Stimulated activated CD4-positive, alpha-beta T cell treated with anti-CD3 and anti-CD28 coated beads, Interleukin-15, amount 100 ng/mL, for 24 hours (primary cell): ENCODE measurements at regions not wholly inside any gene's neighbourhood (a gene's known extent, or its start where the extent isn't known, plus 50 kb on each side); places are given as distances from the start of the nearest gene placed in this dataset.
"Not testable (repeated sequence)": the region's sequence is repeated elsewhere in the genome, so short reads cannot be mapped to it uniquely, and the experiment has no call there.

ENCODE experiments used
- DNase-seq: peaks from one replicate; pipeline ENCODE4 v3.0.0-alpha.2; 2020

DNA sequence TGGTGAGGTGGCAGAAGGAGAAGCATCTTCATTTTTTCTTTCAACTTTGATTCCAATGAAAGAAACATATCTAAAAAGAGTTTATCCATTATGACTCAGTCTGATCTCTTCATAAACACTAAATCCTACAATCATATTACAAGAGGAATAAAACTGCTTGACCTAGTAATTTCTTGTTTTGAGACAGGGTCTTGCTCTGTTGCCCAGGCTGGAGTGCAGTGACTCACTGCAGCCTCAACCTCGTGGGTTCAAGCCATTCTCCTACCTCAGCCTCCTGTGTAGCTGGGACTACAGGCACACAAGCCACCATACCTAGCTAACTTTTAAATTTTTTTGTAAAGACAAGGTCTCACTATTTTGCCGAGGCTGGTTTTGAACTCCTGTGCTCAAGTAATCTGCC lies 147.2 kb downstream of the NDUFA12 start:
- DNase-seq = no peak

DNA sequence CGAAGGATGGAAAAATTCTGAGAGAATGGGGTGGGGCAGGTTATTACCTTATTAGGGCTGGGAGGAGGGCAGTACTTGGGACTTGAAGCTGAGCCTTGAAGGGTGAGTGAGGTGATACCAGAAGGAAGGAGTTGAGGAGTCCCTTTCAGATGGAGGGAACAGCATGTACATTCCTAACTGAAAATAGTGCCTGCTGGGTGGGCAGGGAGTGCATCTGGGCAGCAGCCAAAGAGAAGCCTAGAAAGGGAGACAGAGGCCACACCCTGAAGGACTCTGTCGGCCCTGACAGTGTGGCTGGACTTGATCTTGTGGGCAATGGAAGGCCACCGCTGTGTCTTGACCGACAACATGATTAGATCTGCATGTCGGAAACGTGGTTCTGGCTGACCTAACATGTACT lies 147.6 kb downstream of the NDUFA12 start:
- DNase-seq = no peak

DNA sequence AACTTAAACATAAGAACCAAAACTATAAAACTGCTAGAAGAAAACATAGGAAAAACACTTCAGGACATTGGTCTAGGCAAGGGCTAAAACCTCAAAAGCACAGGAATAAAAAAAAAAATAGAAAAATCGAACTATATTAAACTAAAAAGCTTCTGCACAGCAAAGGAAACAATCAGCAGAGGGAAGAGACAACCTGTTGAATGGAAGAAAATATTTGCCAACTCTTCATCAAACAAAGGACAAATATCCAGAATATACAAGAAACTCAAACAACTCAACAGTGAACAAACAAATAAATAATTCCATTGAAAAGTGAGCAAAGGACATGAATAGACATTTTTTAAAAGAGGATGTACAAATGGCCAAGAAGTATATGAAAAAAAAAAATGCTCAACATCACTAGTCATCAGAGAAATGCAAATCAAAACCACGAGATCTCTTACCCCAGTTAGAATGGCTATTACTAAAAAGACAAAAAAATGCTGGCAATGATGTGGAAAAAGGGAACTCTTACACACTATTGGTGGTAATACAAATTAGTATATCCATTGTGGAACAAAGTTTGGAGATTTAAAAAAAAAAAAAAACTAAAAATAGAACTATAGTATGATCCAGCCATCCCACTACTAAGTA lies 152.0 kb downstream of the NDUFA12 start:
- no peak for DNase-seq

DNA sequence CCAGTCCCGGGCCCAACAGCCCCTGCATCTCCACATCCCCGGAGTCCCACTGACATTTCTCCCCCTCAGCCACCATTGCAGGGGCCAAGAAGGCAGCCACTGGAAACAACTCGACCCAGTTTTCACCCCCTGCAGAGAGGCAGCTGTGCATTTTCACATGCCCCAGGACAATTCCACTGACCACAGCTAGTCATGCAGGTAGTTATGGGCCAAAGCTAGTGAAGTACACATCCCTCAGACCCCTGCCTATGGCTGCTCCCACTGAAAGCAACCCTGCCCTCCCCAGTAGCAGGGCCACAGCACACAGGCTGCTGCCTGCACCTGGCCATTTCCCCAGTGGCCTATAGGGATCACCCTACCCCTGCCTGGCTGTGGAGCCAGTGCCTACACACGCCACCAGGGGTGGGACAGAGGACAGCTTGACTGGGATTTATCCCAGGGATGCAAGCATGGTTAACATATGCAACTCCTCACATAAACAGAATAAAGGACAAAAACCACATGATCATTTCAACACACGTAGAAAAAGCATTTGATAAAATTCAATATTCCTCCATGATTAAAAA lies 154.0 kb downstream of the NDUFA12 start:
- DNase-seq = no peak

DNA sequence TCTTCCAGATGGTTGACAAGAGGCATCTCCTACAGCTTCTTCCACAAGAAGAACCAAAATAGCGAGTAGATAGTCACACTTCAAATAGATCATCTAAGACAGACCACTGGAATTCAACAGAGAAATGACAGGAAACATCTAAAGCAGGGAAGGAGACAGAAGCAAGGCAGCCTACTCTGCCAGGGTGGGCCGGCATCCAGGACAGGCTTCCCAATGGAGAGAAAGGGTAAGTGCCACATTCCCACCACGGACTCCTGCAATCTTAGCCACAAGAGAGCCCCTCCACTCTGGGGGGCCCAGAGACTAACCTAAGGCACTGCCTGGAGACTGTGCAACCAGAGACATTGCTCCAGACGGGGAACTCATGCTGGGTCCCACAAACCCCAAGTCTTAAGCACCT lies 154.5 kb downstream of the NDUFA12 start:
- no peak for DNase-seq

DNA sequence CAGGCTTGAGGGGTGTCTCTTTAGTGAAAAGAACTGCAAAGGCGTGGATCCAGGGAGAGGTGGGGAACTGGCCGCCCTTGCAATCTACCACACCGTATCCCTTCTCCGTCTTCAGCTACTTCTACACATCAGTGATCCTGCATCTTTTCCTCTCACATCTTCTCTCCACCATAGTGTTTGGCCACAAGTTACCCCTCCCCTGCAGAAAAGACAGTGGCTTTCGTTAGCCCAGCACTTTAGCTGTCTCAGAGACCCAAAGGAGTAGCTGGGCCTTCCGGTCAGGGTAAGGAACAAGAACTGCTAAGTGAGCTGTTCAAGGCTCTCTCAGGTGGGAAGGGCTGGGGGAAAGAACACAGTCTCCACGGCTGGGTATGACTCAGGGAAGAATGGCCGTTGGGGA lies 158.4 kb downstream of the NDUFA12 start:
- DNase-seq = no peak

DNA sequence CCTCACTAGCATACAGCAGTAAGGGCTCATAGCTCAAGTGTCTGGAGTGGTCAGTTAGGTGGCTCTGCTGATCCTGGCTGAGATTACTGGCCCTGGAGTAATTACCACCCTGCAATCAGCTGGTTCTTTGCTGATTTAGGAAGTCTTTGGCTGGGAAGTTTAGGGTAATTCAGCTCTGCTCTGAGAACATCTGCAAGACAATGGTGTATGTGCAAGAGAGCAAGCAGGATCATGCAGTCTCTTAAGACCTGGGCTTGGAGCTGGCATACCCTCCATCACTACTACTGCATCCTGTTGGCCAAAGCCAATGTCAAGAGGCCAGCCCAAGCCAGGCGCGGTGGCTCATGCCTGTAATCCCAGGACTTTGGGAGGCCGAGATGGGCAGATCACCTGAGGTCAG lies 159.0 kb downstream of the NDUFA12 start:
- no peak for DNase-seq

DNA sequence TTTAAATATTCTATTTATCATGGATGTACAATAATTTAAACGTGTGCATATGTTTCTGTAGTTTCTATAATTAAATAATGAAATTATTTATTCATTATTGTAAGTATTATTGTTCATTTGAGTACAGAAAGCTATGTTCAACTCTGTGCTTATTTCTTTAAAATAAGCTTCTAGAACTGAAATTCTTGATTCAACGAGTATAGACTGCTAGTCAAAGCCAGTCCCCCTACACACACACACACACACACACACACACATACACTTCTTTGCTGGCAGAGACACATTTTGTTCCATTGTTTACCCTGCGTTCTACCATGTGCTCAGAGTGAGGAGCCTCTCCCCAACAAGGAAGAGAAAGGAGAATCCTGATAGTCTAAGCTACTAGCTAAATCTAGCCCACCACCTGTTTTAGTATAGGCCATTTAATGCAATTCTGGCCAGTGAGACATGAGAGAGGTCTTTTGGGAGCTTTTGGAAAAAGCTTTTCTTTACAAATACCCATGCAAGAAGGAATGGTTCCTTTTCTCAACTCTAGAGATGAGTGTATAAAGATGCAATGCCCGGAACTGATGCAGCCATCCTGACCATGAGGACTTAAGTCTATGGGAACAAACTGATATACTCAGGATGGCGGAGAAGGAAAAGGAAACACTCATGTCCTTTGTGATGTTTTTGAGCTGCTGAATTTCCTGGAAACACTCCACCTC lies 161.4 kb downstream of the NDUFA12 start:
- DNase-seq = no peak

DNA sequence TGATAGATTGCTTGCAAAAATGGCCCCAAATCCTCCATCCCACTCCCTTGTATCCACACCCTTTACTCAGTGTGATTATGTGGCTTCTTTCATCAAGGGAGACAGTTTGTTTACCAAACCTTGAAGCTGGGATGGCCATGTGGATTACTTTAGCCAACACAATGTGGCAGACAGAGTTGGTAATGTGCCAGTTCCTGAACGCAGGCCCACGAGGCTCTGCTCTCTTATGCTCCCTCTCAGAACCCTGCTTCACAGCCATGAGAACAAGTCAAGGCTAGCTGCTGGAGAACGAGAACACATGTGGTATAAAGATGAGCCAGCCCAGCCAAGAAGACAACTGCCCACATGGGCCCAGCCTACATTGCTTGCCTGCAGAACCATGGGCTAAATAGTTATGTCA lies 162.3 kb downstream of the NDUFA12 start:
- no peak for DNase-seq

DNA sequence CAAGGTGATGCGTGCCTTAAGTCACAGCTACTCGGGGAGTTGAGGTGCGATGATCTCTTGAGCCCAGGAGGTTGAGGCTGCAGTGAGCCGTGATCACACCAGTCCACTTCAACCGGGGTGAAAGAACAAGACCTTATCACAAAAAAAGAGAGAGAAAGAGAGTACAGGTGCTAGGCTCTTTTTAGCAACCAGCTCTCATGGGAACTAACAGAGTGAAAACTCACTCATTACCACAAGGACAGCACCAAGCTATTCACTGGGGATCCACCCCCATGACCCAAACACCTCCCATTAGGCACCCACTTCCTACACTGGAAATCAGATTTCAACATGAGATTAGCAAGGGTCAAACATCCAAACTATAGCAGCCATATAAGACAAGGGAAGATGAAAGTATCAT lies 164.2 kb downstream of the NDUFA12 start:
- no peak for DNase-seq

DNA sequence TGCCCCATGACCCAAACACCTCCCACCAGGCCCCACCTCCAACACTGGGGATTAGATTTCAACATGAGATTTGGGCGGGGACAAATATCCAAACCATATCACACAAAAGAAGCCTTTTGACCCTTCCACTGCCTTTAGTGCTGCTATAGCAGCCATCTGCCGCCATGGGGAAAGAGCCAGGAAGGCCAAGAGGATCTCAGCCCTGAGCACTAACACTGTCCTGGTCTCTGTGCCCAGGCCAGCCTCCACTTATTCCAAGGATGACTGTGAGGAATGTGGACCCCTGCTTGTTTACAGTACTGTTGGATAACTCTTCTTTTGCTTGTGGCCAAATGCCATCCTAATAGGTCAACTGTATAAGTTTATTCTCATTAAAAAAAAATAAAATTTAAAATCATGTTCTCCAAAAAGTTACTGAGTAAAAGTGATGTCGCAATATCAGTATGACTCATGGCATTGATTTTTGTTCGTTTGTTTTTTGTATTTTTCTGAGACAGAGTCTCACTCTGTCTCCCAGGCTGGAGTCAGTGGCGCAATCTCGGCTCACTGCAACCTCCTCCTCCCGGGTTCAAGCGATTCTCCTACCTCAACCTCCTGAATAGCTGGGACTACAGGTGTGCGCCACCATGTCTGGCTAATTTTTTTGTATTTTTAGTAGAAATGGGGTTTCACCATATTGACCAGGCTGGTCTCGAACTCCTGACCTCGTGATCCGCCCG lies 166.4 kb downstream of the NDUFA12 start:
- DNase-seq = not testable (repeated sequence)

DNA sequence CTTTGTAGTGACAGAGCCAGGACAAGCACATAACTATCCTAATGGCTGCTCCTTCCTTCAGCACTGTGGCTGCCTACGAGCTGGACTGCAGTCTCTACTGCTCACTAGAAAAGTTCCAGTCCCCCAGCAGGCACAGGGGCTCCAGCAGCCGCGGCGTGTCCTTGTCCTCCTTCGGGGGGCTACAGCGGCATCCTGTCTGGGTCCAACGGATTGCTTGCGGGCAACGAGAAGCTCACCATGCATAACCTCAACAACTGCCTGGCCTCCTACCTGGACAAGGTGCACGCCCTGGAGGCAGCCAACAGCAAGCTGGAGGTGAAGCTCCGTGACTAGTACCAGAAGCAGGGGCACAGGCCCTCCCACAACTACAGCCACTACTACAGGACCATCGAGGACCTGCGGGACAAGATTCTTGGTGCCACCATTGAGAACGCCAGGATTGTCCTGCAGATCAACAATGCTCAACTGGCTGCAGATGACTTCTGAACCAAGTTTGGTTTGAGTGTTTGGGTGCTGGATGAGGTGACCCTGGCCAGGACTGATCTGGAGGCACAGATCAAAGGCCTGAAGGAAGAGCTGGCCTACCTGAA lies 169.4 kb downstream of the NDUFA12 start:
- DNase-seq = no peak

DNA sequence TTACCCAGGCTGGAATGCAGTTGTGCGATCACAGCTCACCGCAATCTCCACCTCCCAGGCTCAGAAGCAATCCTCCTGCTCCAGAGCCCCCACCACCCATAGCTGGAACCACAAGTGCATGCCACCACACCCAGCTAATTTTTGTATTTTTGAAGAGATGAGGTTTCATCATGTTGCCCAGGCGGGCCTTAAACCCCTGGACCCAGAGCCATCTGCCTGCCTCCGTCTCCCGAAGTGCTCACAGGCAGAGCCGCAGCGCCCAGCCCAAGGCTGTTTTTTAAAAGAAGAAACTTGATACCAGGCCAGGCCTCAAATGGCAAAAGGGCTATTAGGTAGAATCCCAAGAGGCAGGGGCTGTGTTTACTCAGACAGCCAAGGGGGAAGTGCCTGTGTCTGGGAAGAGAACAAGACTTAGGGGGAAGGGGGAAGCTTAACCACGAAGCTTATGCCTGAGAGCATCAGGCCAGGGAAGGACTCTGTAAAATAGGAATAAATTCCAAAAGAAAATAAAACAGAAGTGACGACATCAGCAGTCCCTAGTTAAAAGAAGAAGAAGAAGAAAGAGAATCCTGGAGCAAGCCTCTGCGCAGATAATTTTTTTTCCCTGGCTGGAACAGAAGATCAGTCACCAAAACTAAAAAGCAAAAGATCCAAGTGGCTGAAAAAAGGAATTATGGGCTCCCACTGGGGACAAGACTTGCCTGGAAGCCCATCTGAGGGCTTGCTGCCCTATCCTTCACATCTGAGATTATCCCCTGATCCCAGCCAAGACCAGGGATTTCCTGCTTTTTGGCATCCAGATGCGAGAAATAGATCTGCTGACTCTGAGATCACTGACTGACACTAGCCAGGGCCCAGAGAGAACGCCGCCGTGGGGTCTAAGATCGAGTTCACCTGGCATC lies 170.5 kb downstream of the NDUFA12 start:
- no peak for DNase-seq

DNA sequence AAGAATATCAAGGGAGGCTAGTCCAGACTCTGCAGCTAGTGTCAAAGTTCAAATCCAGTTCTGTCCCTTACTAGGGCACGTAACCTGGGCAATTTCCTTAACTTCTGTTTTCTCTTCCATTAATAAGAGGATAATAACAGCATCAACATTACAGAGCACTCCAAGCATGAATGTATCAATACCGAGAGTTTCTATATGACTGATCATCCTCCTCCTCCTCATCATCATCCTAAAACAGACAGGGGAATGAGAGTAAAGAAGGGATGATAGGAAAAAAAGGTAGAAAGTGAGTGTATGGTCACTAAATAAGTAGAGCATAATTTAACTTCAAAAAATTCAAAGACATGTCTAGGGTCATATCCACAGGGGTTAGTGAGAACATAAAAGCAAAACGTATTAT lies 171.4 kb downstream of the NDUFA12 start:
- DNase-seq = no peak

DNA sequence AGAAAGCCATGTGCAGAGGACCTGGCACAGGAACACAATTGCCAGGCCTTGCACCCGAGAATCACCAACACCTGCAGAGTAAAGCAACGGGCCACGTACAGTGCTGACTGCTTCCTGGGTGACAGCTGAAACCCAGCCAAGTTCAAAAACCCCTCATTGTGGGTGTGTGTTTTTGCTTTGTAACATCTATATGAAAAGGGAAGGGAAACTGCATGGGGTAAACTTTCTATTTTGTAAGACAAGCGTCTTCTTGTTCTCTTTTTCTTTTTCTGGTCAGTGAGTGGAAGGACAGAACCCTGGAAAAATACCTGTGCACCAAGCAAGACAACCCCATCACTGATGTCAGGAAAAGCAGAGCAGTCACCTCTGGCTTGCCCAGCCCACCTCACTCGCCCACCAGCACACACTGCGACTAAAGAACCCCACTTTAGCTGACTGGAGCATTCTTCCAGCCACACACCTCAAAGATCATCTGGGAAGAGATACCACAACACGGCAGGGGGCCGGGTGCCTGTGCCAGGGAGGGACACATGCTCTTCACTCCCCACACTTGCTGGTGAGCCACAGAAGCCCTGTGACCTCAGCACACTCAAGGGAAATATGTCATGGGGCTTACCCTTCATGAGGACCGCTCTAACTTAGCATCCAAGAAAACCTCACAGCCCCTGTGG lies 172.3 kb downstream of the NDUFA12 start:
- peak; percentile 21 for DNase-seq

DNA sequence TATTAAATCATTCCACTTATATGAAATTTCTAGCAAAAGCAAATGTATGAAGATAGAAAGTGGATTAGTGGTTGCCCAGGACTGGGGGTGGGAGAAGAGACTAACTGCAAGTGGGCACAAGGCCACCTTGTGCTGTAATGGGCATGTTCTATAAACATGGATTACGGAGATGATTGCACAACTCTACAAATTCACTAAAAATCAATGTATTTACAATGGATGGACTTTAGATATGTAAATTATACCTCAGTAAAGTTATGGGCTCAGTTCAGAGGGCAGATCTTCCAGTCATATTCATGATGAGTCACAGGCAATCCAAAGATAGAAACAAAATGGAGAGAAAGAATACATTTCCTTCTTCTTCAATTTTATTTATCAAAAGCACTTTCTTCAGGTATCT lies 173.9 kb downstream of the NDUFA12 start:
- no peak for DNase-seq

DNA sequence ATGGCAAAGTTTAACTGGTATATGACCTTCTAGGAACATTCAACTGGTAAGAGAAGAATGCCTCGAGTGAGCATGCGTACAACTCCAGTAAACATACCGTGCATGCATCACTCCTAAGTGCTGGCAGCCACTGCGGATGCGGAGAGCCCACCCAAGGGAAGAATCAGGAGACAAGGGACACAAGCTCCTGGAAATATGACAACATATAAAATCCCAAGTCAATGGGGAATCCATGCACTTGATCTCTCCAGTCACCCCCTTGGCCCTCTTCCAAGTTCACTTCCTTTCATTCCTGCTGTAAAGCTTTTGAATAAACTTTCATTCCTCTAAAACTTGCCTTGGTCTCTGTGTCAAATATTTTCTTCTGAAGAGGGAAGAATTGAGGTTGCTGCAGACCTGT lies 168.7 kb upstream of the TMCC3 start:
- no peak for DNase-seq

DNA sequence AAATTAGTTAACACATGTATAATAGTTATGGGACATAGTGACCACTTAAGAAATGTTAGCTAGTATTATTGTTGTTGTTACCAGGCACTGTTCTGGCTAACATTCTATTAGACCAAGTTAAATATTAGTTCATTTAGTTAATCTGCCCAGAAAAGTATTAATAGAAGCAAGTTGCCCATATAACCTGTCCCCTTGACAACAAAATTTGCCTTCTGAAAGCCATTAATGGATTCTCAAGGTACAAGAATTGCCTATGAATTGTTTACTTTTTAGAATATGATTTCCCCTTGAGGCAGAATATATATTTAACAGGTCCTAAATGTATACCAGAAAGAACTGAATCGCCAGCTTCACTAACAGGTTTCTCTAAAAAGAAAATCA lies 167.3 kb upstream of the TMCC3 start:
- no peak for DNase-seq

DNA sequence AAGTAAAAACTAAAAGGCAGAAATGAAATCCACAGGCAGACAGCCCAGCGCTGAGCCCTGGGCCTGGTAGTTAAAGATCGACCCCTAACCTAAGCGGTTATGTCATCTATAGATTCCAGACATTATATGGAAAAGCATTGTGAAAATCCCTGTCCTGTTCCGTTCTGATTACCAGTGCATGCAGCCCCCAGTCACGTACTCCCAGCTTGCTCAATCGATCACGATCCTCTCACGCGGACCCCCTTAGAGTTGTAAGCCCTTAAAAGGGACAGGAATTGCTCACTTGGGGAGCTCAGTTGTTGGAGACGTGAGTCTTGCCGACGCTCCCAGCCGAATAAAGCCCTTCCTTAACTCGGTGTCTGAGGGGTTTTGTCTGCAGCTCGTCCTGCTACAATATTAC lies 166.8 kb upstream of the TMCC3 start:
- not testable (repeated sequence) for DNase-seq

DNA sequence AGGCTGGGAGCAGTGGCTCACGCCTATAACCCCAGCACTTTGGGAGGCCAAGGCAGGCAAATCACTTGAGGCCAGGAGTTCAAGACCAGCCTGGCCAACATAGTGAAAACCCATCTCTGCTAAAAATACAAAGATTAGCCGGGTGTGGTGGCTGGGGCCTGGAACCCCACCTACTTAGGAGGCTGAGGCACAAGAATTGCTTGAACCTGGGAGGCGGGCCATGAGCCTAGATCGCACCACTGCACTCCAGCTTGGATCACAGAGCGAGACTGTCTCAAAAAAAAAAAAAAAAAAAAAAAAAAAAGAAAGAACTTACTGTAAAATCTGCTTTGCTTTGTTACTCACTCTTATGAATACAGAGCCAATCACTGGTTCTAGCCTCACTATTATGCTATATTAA lies 166.4 kb upstream of the TMCC3 start:
- DNase-seq = not testable (repeated sequence)

DNA sequence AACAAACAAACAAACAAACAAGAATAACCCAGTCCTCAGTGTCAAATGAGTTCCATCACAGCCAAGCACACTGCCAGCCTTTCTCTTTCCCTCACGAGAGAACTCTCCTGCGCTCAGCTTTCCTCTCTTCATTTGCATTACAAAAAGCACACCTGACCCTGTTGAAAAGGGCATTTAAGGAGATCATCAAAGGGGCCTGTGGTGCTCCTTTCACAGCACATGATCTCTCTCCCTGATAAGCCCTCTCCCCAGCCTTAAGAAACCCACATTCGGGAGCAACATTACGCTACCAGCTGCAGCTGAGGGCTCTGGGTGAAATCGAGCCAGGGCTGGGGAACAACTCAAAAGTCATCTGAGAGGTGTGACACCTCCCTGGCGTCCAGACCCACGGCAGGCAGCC lies 165.6 kb upstream of the TMCC3 start:
- DNase-seq = no peak

DNA sequence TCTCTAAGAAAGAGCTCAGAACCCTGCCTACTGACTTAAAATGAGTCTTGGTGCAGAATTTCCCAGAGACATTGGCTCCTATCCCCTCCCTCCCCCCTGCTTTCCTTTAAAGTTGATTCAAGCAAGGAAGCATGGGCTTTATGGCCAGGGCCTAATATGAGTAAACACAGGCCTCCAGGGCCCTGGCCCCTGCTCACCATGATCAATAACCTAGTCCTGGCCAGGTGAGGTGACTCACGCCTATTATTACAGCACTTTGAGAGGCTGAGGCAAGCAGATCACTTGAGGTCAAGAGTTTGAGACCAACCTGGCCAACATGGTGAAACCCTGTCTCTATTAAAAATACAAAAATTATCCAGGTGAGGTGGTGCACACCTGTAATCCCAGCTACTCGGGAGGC lies 165.1 kb upstream of the TMCC3 start:
- DNase-seq = no peak
